ENCODE measurements at regions not wholly inside any gene's neighbourhood (a gene's known extent, or its start where the extent isn't known, plus 50 kb on each side); places are given as distances from the start of the nearest gene placed in this dataset.

DNA sequence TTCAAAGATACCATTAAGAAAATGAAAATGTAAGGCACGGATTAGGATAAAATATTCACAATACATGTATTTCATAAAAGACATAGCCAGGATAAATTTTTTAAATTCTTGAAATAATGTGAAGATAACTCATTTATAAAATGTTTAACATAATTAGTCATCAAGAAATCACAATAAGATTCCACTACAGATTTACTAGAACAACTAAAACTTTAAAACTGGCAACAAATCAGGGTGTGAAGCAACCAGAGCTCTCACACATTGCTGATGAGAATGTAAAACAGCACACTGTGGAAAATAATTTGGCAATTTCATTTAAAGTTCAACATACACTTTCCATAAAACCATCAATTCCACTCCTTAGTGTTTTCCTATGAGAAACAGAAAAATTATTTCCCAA lies 89.6 kb upstream of the UBE2E3 start:
- ChIA-PET CTCF (no interaction called here), POLR2A (no interaction called here)
- TF ChIP-seq, protein P1, sequence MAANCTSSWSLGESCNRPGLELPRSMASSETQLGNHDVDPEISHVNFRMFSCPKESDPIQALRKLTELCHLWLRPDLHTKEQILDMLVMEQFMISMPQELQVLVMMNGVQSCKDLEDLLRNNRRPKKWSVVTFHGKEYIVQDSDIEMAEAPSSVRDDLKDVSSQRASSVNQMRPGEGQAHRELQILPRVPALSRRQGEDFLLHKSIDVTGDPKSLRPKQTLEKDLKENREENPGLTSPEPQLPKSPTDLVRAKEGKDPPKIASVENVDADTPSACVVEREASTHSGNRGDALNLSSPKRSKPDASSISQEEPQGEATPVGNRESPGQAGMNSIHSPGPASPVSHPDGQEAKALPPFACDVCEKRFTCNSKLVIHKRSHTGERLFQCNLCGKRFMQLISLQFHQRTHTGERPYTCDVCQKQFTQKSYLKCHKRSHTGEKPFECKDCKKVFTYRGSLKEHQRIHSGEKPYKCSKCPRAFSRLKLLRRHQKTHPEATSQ (tag by site-specific recombination; IDR thresholded peaks at IDR 0.05) = no peak
- TF ChIP-seq ZNF529 (tag by site-specific recombination; IDR thresholded peaks at IDR 0.05; ENCODE audit: insufficient replicate concordance) = no peak
- no peak for TF ChIP-seq ZNF214 (tag by site-specific recombination; IDR thresholded peaks at IDR 0.05; ENCODE audit: borderline replicate concordance)
- TF ChIP-seq, protein P2, sequence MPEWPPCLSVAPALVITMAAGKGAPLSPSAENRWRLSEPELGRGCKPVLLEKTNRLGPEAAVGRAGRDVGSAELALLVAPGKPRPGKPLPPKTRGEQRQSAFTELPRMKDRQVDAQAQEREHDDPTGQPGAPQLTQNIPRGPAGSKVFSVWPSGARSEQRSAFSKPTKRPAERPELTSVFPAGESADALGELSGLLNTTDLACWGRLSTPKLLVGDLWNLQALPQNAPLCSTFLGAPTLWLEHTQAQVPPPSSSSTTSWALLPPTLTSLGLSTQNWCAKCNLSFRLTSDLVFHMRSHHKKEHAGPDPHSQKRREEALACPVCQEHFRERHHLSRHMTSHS (tag by site-specific recombination; IDR thresholded peaks at IDR 0.05) = no peak
- TF ChIP-seq YY2 (tag by site-specific recombination; IDR thresholded peaks at IDR 0.05) = no peak
- TF ChIP-seq ZNF561 (tag by site-specific recombination; IDR thresholded peaks at IDR 0.05; ENCODE audit: borderline replicate concordance) = no peak
- TF ChIP-seq ZNF521 (tag by site-specific recombination; IDR thresholded peaks at IDR 0.05) = no peak
- no peak for TF ChIP-seq ZNF600 (tag by site-specific recombination; IDR thresholded peaks at IDR 0.05)
- no peak for TF ChIP-seq ZFP37 (tag by site-specific recombination; IDR thresholded peaks at IDR 0.05)
- TF ChIP-seq ZNF560 (tag by site-specific recombination; IDR thresholded peaks at IDR 0.05; ENCODE audit: borderline replicate concordance) = no peak
- no peak for TF ChIP-seq ZNF473 (tag by site-specific recombination; IDR thresholded peaks at IDR 0.05)
- TF ChIP-seq ZNF404 (tag by site-specific recombination; IDR thresholded peaks at IDR 0.05) = no peak
- no peak for TF ChIP-seq IKZF3 (tag by site-specific recombination; IDR thresholded peaks at IDR 0.05)
- no peak for TF ChIP-seq ZSCAN23 (tag by site-specific recombination; IDR thresholded peaks at IDR 0.05)
- no peaks in the 10 kb centered on the region for H3K36me3 ChIP-seq (ENCODE audit: control insufficient read depth in 2 of 2, insufficient read depth in 1 of 2, low read length in 2 of 2)
- H3K27ac ChIP-seq (ENCODE audit: extremely low read depth, low read depth, low read length) = no peak overlapping the region
- H3K4me3 ChIP-seq (ENCODE audit: low read depth, low read length) = no peak overlapping the region
- H3K4me1 ChIP-seq (ENCODE audit: control insufficient read depth, insufficient read depth, low read length) = no peaks in the 10 kb centered on the region
- no peaks in the 10 kb centered on the region for H3K9me3 ChIP-seq (ENCODE audit: control insufficient read depth, insufficient read depth, low read depth, low read length)

DNA sequence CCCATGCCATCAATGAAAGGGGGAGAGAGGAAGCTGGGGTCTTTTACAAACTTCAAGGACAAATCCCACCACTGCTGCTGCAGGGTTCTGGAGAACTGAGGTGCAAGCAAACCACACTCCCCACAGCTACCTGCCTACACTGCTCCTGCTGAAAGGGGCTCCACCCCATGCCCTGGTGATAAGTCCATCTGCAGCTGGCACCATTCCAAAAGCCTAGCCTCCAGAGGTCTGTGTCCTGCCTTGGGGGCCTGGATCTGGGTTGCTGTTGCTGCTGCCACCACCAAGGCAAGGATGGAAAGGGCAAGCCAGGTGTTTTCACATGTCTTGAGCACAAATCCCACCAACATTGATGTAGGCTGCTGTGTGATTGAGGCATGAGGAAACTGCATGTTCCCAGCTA lies 97.4 kb upstream of the UBE2E3 start:
- CTCF ChIA-PET = no interaction called here
- Histone ChIP-seq H3K4me1 (ENCODE audit: control insufficient read depth, insufficient read depth, low read length) (no peaks in the 10 kb centered on the region), H3K27ac (ENCODE audit: extremely low read depth, low read depth, low read length) (no peak overlapping the region), H3K4me3 (ENCODE audit: low read depth, low read length) (no peak overlapping the region), H3K9me3 (ENCODE audit: control insufficient read depth, insufficient read depth, low read depth, low read length) (no peaks in the 10 kb centered on the region), H3K36me3 (ENCODE audit: control insufficient read depth in 2 of 2, insufficient read depth in 1 of 2, low read length in 2 of 2) (no peaks in the 10 kb centered on the region)
- POLR2A ChIA-PET = no interaction called here
- TF ChIP-seq ZSCAN30 (tag by site-specific recombination; IDR thresholded peaks at IDR 0.05) (no peak), TRIM28 (IDR thresholded peaks at IDR 0.05; ENCODE audit: borderline replicate concordance, low read length) (no peak), ZNF544 (tag by site-specific recombination; IDR thresholded peaks at IDR 0.05) (no peak), YY1 (tag by site-specific recombination; IDR thresholded peaks at IDR 0.05) (no peak), ZSCAN16 (tag by site-specific recombination; IDR thresholded peaks at IDR 0.05) (no peak)
- TF ChIP-seq, protein P3, sequence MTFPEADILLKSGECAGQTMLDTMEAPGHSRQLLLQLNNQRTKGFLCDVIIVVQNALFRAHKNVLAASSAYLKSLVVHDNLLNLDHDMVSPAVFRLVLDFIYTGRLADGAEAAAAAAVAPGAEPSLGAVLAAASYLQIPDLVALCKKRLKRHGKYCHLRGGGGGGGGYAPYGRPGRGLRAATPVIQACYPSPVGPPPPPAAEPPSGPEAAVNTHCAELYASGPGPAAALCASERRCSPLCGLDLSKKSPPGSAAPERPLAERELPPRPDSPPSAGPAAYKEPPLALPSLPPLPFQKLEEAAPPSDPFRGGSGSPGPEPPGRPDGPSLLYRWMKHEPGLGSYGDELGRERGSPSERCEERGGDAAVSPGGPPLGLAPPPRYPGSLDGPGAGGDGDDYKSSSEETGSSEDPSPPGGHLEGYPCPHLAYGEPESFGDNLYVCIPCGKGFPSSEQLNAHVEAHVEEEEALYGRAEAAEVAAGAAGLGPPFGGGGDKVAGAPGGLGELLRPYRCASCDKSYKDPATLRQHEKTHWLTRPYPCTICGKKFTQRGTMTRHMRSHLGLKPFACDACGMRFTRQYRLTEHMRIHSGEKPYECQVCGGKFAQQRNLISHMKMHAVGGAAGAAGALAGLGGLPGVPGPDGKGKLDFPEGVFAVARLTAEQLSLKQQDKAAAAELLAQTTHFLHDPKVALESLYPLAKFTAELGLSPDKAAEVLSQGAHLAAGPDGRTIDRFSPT (tag by site-specific recombination; IDR thresholded peaks at IDR 0.05) = no peak

DNA sequence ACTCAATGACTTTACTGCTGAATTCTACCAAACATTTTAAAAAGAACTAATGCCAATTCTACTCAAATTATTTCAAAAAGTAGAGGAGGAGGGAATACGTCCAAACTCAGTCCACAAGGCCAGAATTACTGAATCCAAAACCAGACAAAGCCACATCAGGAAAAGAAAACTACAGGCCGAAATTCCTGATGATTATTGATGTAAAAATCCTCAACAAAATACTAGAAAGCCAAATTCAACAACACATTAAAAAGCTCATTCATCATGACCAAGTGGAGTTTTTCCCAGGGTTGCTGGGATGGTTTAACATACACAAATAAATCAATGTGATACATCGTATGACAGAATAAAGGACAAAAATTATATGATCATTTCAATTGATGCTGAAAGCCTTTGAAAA lies 103.9 kb upstream of the UBE2E3 start:
- H3K27ac ChIP-seq (ENCODE audit: extremely low read depth, low read depth, low read length) = no peak overlapping the region
- POLR2A ChIA-PET = no interaction called here
- CTCF ChIA-PET = no interaction called here
- no peaks in the 10 kb centered on the region; the same call in none of the 2 replicates for H3K4me1 ChIP-seq (ENCODE audit: control insufficient read depth, insufficient read depth, low read length)
- no peak overlapping the region for H3K4me3 ChIP-seq (ENCODE audit: low read depth, low read length)
- H3K9me3 ChIP-seq (ENCODE audit: control insufficient read depth, insufficient read depth, low read depth, low read length) = no peaks in the 10 kb centered on the region
- no peaks in the 10 kb centered on the region for H3K36me3 ChIP-seq (ENCODE audit: control insufficient read depth in 2 of 2, insufficient read depth in 1 of 2, low read length in 2 of 2)
- TF ChIP-seq ZNF404 (tag by site-specific recombination; IDR thresholded peaks at IDR 0.05) (no peak), ZSCAN30 (tag by site-specific recombination; IDR thresholded peaks at IDR 0.05) (no peak), ZNF426 (tag by site-specific recombination; IDR thresholded peaks at IDR 0.05) (no peak), REPIN1 (tag by site-specific recombination; IDR thresholded peaks at IDR 0.05; ENCODE audit: low read depth) (no peak), BCL11B (tag by site-specific recombination; IDR thresholded peaks at IDR 0.05; ENCODE audit: low read depth) (no peak), ZNF157 (tag by site-specific recombination; IDR thresholded peaks at IDR 0.05) (no peak), ZBTB21 (tag by site-specific recombination; IDR thresholded peaks at IDR 0.05) (no peak), RBAK (tag by site-specific recombination; IDR thresholded peaks at IDR 0.05) (no peak), ZNF184 (tag by site-specific recombination; IDR thresholded peaks at IDR 0.05) (no peak), ZBTB20 (tag by site-specific recombination; IDR thresholded peaks at IDR 0.05) (no peak), ZNF600 (tag by site-specific recombination; IDR thresholded peaks at IDR 0.05) (no peak), ZNF529 (tag by site-specific recombination; IDR thresholded peaks at IDR 0.05; ENCODE audit: insufficient replicate concordance) (no peak)
- TF ChIP-seq, protein P4, sequence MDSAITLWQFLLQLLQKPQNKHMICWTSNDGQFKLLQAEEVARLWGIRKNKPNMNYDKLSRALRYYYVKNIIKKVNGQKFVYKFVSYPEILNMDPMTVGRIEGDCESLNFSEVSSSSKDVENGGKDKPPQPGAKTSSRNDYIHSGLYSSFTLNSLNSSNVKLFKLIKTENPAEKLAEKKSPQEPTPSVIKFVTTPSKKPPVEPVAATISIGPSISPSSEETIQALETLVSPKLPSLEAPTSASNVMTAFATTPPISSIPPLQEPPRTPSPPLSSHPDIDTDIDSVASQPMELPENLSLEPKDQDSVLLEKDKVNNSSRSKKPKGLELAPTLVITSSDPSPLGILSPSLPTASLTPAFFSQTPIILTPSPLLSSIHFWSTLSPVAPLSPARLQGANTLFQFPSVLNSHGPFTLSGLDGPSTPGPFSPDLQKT (IDR thresholded peaks at IDR 0.05; ENCODE audit: borderline replicate concordance, low read depth, low read length) = no peak
